B cell (primary cell): ENCODE measurements at regions not wholly inside any gene's neighbourhood (a gene's known extent, or its start where the extent isn't known, plus 50 kb on each side); places are given as distances from the start of the nearest gene placed in this dataset.

Source experiments
- EZH2 ChIP-seq: IDR thresholded peaks from 2 replicates; pipeline ENCODE4 v1.6.1; 2012; ENCODE audit warnings: borderline replicate concordance, low read depth, mild to moderate bottlenecking, moderate library complexity, low read length; ENCODE audit not compliant: insufficient read depth, poor library complexity, severe bottlenecking
- TF ChIP-seq, protein P1 (sequence below): fragments of 200-600 bp; IDR thresholded peaks from one replicate; pipeline ENCODE4 v1.8.0; 2022; ENCODE audit warnings: antibody characterized with exemption, mild to moderate bottlenecking

DNA sequence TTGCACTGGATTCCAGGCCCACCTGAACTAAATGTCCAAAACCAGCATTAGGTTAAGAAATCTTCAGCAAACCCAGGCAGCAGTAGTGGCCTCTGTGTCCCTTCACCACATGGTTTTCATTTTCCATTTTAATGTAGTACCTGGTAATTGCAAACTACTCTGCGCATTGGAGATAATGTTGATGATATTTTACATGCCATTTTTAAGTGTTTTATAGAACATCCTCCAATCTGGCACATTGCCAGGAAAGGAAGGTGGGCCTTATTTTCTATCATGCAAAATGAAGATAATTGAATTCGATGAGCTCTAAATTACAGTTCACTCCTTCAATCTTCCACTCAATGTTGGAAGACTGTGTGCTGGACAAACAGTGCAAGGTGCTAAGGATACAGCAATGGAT lies 89.5 kb downstream of the ZC3H11B start:
- TF ChIP-seq, protein P1, sequence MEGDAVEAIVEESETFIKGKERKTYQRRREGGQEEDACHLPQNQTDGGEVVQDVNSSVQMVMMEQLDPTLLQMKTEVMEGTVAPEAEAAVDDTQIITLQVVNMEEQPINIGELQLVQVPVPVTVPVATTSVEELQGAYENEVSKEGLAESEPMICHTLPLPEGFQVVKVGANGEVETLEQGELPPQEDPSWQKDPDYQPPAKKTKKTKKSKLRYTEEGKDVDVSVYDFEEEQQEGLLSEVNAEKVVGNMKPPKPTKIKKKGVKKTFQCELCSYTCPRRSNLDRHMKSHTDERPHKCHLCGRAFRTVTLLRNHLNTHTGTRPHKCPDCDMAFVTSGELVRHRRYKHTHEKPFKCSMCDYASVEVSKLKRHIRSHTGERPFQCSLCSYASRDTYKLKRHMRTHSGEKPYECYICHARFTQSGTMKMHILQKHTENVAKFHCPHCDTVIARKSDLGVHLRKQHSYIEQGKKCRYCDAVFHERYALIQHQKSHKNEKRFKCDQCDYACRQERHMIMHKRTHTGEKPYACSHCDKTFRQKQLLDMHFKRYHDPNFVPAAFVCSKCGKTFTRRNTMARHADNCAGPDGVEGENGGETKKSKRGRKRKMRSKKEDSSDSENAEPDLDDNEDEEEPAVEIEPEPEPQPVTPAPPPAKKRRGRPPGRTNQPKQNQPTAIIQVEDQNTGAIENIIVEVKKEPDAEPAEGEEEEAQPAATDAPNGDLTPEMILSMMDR: no peak
- no peak for TF ChIP-seq EZH2
